Natural killer cell (primary cell): ENCODE measurements at regions not wholly inside any gene's neighbourhood (a gene's known extent, or its start where the extent isn't known, plus 50 kb on each side); places are given as distances from the start of the nearest gene placed in this dataset.

Source experiments
- ATAC-seq, 3 donors: fragments of 150-1000 bp in 2 of 3; fragments of 200-7000 bp in 1 of 3; cut with Tn5 transposase; 1 replicate in 1 of 3; 2 replicates in 2 of 3; pipeline ENCODE4 v1.10.0; 2021; ENCODE audit warnings: mild to moderate bottlenecking in 2 of 3, moderate library complexity in 2 of 3
- DNase-seq, 2 donors: peaks; one replicate each; pipeline versions ENCODE4 v3.0.0 to v3.0.0-alpha.2; 2013 to 2021; ENCODE audit warnings: mixed read lengths in 1 of 2
- H3K27ac ChIP-seq: one replicate; pipeline ENCODE4 v1.5.1; 2013; ENCODE audit warnings: mild to moderate bottlenecking, low read length
- H3K27me3 ChIP-seq: one replicate; pipeline ENCODE4 v1.6.1; 2013; ENCODE audit warnings: low read length; ENCODE audit not compliant: control insufficient read depth, insufficient read depth
- H3K36me3 ChIP-seq: one replicate; pipeline ENCODE4 v1.6.1; 2013; ENCODE audit warnings: low read length; ENCODE audit not compliant: control insufficient read depth, insufficient read depth
- H3K4me1 ChIP-seq: one replicate; pipeline ENCODE4 v1.6.1; 2013; ENCODE audit warnings: low read length; ENCODE audit not compliant: control insufficient read depth, insufficient read depth
- H3K4me3 ChIP-seq: one replicate; pipeline ENCODE4 v1.5.1; 2013; ENCODE audit warnings: low read length
- H3K9me3 ChIP-seq: one replicate; pipeline ENCODE4 v1.6.1; 2013; ENCODE audit warnings: low read length; ENCODE audit not compliant: control insufficient read depth, insufficient read depth
- H3K27ac Mint-ChIP-seq, 2 donors: one replicate each; pipeline ENCODE4 v1.8.0; 2022; ENCODE audit warnings: mild to moderate bottlenecking in 2 of 2, mixed read lengths in 2 of 2, moderate library complexity in 1 of 2
- H3K27me3 Mint-ChIP-seq, 2 donors: one replicate each; pipeline ENCODE4 v1.8.0; 2022; ENCODE audit warnings: low read depth in 2 of 2, mixed read lengths in 2 of 2
- H3K36me3 Mint-ChIP-seq: one replicate; pipeline ENCODE4 v1.8.0; 2022; ENCODE audit warnings: mixed read lengths
- H3K4me1 Mint-ChIP-seq, 2 donors: one replicate each; pipeline ENCODE4 v1.8.0; 2022; ENCODE audit warnings: mixed read lengths in 2 of 2
- H3K4me3 Mint-ChIP-seq: one replicate; pipeline ENCODE4 v1.8.0; 2022; ENCODE audit warnings: mild to moderate bottlenecking, moderate library complexity, mixed read lengths
- H3K9me3 Mint-ChIP-seq, 2 donors: one replicate each; pipeline ENCODE4 v1.8.0; 2022; ENCODE audit warnings: mixed read lengths in 2 of 2
- WGBS: methylation state at CpG from one replicate; pipeline ENCODE4 v1.1.7; 2013; ENCODE audit warnings: missing lambda C conversion rate; ENCODE audit not compliant: insufficient coverage; 5-methylcytosine and 5-hydroxymethylcytosine counted together
- intact Hi-C: fragments of 100-400 bp; cut with micrococcal nuclease; formaldehyde crosslinking; loops from one replicate; pipeline ENCODE4 v1.14.2; 2022
- TF ChIP-seq, protein P1 (sequence below): fragments of 200-600 bp; IDR thresholded peaks from one replicate; pipeline ENCODE4 v1.8.0; 2022; ENCODE audit warnings: antibody characterized with exemption

DNA sequence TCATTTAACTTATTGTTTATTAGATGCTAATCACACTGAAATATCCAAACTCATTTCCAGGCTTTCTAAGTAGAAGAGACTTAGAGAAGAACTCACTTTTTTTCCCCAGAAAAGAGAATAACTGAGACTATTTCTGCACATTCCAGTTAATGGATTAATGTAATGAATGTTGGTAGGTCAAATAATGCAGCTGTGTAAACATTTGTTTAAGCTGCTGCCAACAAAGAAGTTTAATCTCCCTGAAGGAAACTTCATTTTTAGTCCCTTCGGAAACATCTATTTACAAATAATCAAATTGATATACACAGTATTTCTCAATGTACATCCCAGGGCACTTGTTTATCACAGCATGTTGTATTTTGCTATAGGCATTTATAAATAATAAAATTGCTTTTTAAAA, 126.9 kb downstream of the KCNS3 start:
- H3K9me3 Mint-ChIP-seq, result peaks cover 12 to 20% of the 10 kb centered on the region in 2 donors
- ATAC-seq (no peak), DNase-seq (no peak)
- no peaks in the 10 kb centered on the region for H3K27me3 Mint-ChIP-seq
- Histone ChIP-seq H3K4me3 (no peak overlapping the region), H3K4me1 (no peaks in the 10 kb centered on the region), H3K36me3 (no peaks in the 10 kb centered on the region), H3K9me3 (peaks cover 8% of the 10 kb centered on the region), H3K27me3 (no peaks in the 10 kb centered on the region), H3K27ac (no peak overlapping the region)
- H3K27ac Mint-ChIP-seq, result no peak overlapping the region
- no peaks in the 10 kb centered on the region for H3K36me3 Mint-ChIP-seq
- intact Hi-C loops, result no loop called here
- no peaks in the 10 kb centered on the region for H3K4me1 Mint-ChIP-seq
- TF ChIP-seq, protein P1, sequence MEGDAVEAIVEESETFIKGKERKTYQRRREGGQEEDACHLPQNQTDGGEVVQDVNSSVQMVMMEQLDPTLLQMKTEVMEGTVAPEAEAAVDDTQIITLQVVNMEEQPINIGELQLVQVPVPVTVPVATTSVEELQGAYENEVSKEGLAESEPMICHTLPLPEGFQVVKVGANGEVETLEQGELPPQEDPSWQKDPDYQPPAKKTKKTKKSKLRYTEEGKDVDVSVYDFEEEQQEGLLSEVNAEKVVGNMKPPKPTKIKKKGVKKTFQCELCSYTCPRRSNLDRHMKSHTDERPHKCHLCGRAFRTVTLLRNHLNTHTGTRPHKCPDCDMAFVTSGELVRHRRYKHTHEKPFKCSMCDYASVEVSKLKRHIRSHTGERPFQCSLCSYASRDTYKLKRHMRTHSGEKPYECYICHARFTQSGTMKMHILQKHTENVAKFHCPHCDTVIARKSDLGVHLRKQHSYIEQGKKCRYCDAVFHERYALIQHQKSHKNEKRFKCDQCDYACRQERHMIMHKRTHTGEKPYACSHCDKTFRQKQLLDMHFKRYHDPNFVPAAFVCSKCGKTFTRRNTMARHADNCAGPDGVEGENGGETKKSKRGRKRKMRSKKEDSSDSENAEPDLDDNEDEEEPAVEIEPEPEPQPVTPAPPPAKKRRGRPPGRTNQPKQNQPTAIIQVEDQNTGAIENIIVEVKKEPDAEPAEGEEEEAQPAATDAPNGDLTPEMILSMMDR, result no peak
- WGBS, result 60% methylated on average over 1 of the region's 1 CpG
- H3K4me3 Mint-ChIP-seq, result no peak overlapping the region

DNA sequence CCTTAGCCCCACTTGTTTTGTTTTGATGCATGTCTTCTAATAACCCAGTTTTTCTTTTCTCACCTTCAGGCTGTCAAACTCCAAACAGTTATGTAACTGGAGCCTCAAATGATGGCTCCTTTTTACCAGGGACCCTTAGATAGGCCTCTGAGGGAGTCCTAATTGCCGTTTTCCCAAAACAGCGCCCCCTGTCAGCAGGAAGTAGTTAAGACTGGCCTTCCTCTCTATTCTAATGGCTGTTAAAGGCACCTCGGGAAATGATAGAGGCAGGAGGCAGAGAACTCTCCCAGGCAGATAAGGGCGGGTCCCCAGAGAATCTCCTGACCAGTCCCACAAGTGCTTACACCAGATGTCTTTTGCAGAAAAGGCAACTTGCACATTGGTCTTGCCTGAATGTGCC, 123.2 kb downstream of the KCNS3 start:
- no peaks in the 10 kb centered on the region for H3K36me3 ChIP-seq
- no peak overlapping the region for H3K4me3 Mint-ChIP-seq
- 60% methylated on average over 4 of the region's 4 CpGs for WGBS
- intact Hi-C loops, result no loop called here
- TF ChIP-seq, protein P1, result no peak
- no peak for DNase-seq
- H3K9me3 ChIP-seq, result peaks cover 11% of the 10 kb centered on the region
- no peak overlapping the region for H3K27ac ChIP-seq
- no peak for ATAC-seq
- H3K4me1 ChIP-seq, result no peaks in the 10 kb centered on the region
- no peak overlapping the region for H3K27ac Mint-ChIP-seq
- H3K27me3 Mint-ChIP-seq, result no peaks in the 10 kb centered on the region
- H3K4me3 ChIP-seq, result no peak overlapping the region
- H3K36me3 Mint-ChIP-seq, result peaks cover 8% of the 10 kb centered on the region
- peaks cover 10 to 21% of the 10 kb centered on the region in 2 donors for H3K9me3 Mint-ChIP-seq
- no peaks in the 10 kb centered on the region for H3K4me1 Mint-ChIP-seq
- H3K27me3 ChIP-seq, result no peaks in the 10 kb centered on the region

DNA sequence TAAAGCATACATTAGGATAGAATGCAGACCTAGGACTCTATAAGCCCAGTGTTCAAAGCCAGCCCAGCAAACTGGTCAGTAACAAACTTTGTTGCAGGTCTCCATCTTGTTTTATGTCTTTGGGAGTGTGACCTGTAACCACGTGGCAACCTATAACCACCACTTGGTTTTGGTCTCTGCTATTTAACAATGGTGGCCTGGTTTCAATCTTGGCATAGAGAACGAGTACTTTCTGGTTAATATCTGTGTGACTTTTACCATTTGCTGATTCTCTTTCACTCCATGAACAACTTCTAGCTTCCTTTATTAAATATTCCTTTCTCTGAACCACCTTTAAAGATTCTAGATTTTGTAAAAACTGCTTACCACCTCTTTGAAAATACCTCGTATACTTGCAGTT, 118.5 kb downstream of the KCNS3 start:
- Mint-ChIP-seq H3K4me3 (no peak overlapping the region), H3K27me3 (no peaks in the 10 kb centered on the region), H3K9me3 (peaks cover 7 to 10% of the 10 kb centered on the region in 2 donors), H3K4me1 (no peaks in the 10 kb centered on the region), H3K36me3 (peaks cover 8% of the 10 kb centered on the region), H3K27ac (no peak overlapping the region)
- Histone ChIP-seq H3K27me3 (no peaks in the 10 kb centered on the region), H3K4me1 (no peaks in the 10 kb centered on the region), H3K4me3 (no peak overlapping the region), H3K36me3 (no peaks in the 10 kb centered on the region), H3K27ac (no peak overlapping the region), H3K9me3 (peaks cover 11% of the 10 kb centered on the region)
- ATAC-seq (no peak), DNase-seq (no peak)
- intact Hi-C loops, result no loop called here
- TF ChIP-seq, protein P1, result no peak
- 80% methylated on average over 3 of the region's 3 CpGs for WGBS

DNA sequence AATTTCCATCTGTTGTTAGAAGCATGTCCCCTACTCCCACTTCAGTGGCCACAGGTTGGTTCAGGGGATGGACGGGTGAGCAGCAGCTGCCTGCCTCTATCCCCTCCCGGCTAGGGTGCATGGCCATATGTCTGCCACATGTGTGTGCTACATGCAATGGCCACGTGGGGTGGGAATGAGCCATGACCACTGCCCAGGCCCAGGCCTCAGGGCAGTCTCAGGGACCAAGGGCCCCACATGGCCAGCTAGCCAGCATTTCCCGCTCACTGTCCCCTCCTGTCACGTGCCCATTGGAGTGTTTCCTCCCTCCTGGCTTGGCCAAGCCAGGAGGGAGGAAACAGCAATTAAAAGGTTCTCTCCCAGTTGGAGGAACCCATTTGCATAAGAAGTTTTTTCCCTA, 117.1 kb downstream of the KCNS3 start:
- H3K36me3 ChIP-seq, result no peaks in the 10 kb centered on the region
- WGBS, result 85% methylated on average over 5 of the region's 5 CpGs
- H3K4me3 Mint-ChIP-seq, result no peak overlapping the region
- no peak overlapping the region for H3K4me3 ChIP-seq
- no peak overlapping the region for H3K27ac ChIP-seq
- H3K9me3 Mint-ChIP-seq, result peaks cover 7 to 10% of the 10 kb centered on the region in 2 donors
- peaks cover 8% of the 10 kb centered on the region for H3K36me3 Mint-ChIP-seq
- intact Hi-C loops, result no loop called here
- no peak for DNase-seq
- no peak for ATAC-seq
- no peaks in the 10 kb centered on the region for H3K27me3 ChIP-seq
- no peaks in the 10 kb centered on the region for H3K27me3 Mint-ChIP-seq
- H3K9me3 ChIP-seq, result peaks cover 7% of the 10 kb centered on the region
- H3K27ac Mint-ChIP-seq, result no peak overlapping the region
- H3K4me1 ChIP-seq, result no peaks in the 10 kb centered on the region
- H3K4me1 Mint-ChIP-seq, result no peaks in the 10 kb centered on the region
- TF ChIP-seq, protein P1, result no peak
